HEK293 (cell line): ENCODE measurements at regions not wholly inside any gene's neighbourhood (a gene's known extent, or its start where the extent isn't known, plus 50 kb on each side); places are given as distances from the start of the nearest gene placed in this dataset.

Experiments
- PATZ1 ChIP-seq: fragments of 450-650 bp; formaldehyde crosslinking; IDR thresholded peaks from 2 replicates; pipeline ENCODE4 v1.5.1; 2016; ENCODE audit warnings: missing biosample characterization, missing genetic modification characterization
- ZNF571 ChIP-seq: fragments of 450-650 bp; formaldehyde crosslinking; IDR thresholded peaks from 2 replicates; pipeline ENCODE4 v1.5.0; 2017; ENCODE audit warnings: missing biosample characterization, missing genetic modification characterization

GRCh38 chr2:120902592-120902991, 166.9 kb downstream of the GLI2 start:
- TF ChIP-seq PATZ1 (tag by site-specific recombination) (no peak), ZNF571 (tag by site-specific recombination) (no peak)
